ENCODE measurements at regions not wholly inside any gene's neighbourhood (a gene's known extent, or its start where the extent isn't known, plus 50 kb on each side); places are given as distances from the start of the nearest gene placed in this dataset.

DNA sequence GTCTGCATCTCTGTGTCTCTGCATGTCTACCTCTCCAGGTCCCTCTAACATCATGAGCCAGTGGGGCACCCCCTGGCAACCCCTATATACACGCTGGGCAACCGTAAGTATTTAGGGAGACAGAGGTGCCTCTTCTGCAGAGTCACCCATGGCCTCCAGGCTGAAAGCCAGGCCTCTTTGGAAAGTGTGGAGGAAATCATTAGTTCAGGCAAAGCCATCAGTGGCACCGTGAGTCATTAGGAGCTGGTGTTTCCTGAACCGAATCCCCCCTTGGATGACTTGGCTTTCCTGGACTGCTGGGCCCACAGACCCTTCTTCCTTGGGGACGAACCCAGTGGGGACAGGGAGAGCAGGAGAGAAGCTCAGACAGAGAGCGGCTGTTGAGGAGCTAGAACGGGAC lies 174.8 kb downstream of the OLFM1 start:
- TF ChIP-seq LEF1 (IDR thresholded peaks at IDR 0.05; ENCODE audit: borderline replicate concordance) (no peak), TARDBP (IDR thresholded peaks at IDR 0.05) (no peak), FOXA1 (IDR thresholded peaks at IDR 0.05) (no peak), FOXM1 (IDR thresholded peaks at IDR 0.05; ENCODE audit: borderline replicate concordance) (no peak), CTBP1 (IDR thresholded peaks at IDR 0.05; ENCODE audit: borderline replicate concordance) (no peak), NFRKB (IDR thresholded peaks at IDR 0.05) (no peak)
- TF ChIP-seq, protein P1, sequence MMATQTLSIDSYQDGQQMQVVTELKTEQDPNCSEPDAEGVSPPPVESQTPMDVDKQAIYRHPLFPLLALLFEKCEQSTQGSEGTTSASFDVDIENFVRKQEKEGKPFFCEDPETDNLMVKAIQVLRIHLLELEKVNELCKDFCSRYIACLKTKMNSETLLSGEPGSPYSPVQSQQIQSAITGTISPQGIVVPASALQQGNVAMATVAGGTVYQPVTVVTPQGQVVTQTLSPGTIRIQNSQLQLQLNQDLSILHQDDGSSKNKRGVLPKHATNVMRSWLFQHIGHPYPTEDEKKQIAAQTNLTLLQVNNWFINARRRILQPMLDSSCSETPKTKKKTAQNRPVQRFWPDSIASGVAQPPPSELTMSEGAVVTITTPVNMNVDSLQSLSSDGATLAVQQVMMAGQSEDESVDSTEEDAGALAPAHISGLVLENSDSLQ (IDR thresholded peaks at IDR 0.05) = no peak

Measured in HEK293T (cell line).